Tibial nerve (tissue), 3 donors: ENCODE measurements at regions not wholly inside any gene's neighbourhood (a gene's known extent, or its start where the extent isn't known, plus 50 kb on each side); places are given as distances from the start of the nearest gene placed in this dataset.

Source experiments
- CTCF ChIP-seq, 5 experiments: fragments of 200-600 bp in 3 of 5; fragments of 450-650 bp in 2 of 5; sonication (generic) in 3 of 5; IDR thresholded peaks; one replicate each; pipeline ENCODE4 v1.5.1; 2016 to 2019; ENCODE audit warnings: antibody characterized with exemption in 5 of 5, mild to moderate bottlenecking in 3 of 5, moderate library complexity in 2 of 5
- POLR2A ChIP-seq, 2 donors: fragments of 450-650 bp; IDR thresholded peaks; one replicate each; pipeline ENCODE4 v1.6.1; 2017; ENCODE audit warnings: antibody characterized with exemption in 2 of 2, mild to moderate bottlenecking in 2 of 2, moderate library complexity in 2 of 2

GRCh38 chr6:4518506-4518905 lies 257.7 kb upstream of the CDYL start:
- TF ChIP-seq CTCF (IDR thresholded peaks at IDR 0.05): no peak
- no peak for TF ChIP-seq POLR2A (IDR thresholded peaks at IDR 0.05)
